Calu3 (cell line): ENCODE measurements at regions not wholly inside any gene's neighbourhood (a gene's known extent, or its start where the extent isn't known, plus 50 kb on each side); places are given as distances from the start of the nearest gene placed in this dataset.
A peak's percentile ranks its signal among the peaks of the same experiment; 100 is the strongest.

ENCODE experiments used
- BruUV-seq: library from RNA; stranded (reverse); fragments of 400-500 nt; replicated peaks from 2 replicates; lab custom pipeline; 2021; lab: Mats Ljungman, UMichigan
- CTCF ChIA-PET: fragments of 300-600 bp; sonication (Branson Sonifier 250); formaldehyde crosslinking; loops from one replicate; lab custom pipeline; 2022; ENCODE audit warnings: antibody characterized with exemption; lab: Charles Lee
- DNase-seq: peaks from one replicate; pipeline ENCODE4 v3.0.0; 2022
- H3K27ac Mint-ChIP-seq: one replicate; pipeline ENCODE4 v1.8.0; 2022; ENCODE audit warnings: mixed read lengths; ENCODE audit not compliant: unreplicated experiment
- H3K27me3 Mint-ChIP-seq: one replicate; pipeline ENCODE4 v1.8.0; 2022; ENCODE audit warnings: mixed read lengths; ENCODE audit not compliant: unreplicated experiment
- H3K36me3 Mint-ChIP-seq: one replicate; pipeline ENCODE4 v1.8.0; 2022; ENCODE audit warnings: mild to moderate bottlenecking, moderate library complexity, mixed read lengths; ENCODE audit not compliant: insufficient read depth, unreplicated experiment
- H3K4me1 Mint-ChIP-seq: one replicate; pipeline ENCODE4 v1.8.0; 2022; ENCODE audit warnings: mild to moderate bottlenecking, low read depth, mixed read lengths; ENCODE audit not compliant: unreplicated experiment
- H3K4me3 Mint-ChIP-seq: one replicate; pipeline ENCODE4 v1.8.0; 2022; ENCODE audit warnings: mild to moderate bottlenecking, low read depth, moderate library complexity, mixed read lengths; ENCODE audit not compliant: unreplicated experiment
- H3K9me3 Mint-ChIP-seq: one replicate; pipeline ENCODE4 v1.8.0; 2022; ENCODE audit warnings: low read depth, mixed read lengths; ENCODE audit not compliant: unreplicated experiment
- intact Hi-C: fragments of 100-400 bp; cut with micrococcal nuclease; formaldehyde crosslinking; loops from one replicate; pipeline ENCODE4 v1.10.0; 2022; ENCODE audit not compliant: unreplicated experiment
- TF ChIP-seq, protein P1 (sequence below): fragments of 200-600 bp; IDR thresholded peaks from one replicate; pipeline ENCODE4 v1.8.0; 2022; ENCODE audit warnings: antibody characterized with exemption; ENCODE audit not compliant: unreplicated experiment

DNA sequence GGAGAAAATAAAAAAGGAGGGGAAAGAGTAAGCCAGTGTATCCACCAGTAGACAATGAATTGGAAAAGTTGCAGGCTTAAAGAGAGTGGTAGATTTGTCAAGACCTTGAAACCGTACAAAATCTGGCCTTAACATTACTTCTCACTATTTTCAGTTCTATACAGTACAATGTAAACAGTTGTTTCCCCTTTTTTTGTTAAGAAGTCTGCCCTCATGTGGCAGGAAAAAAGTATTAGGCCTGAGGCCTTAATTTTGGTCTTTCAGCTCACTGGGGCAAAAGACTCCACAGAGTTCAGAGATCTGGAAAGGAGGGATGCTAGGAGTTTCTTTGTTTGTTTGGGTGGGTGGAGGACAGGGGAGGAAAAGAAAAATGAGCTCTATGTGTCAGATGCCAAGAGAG is 92.8 kb upstream of the CCDC160 start:
- no TSS peak for BruUV-seq
- intact Hi-C loops: loop anchor here (10.0 kb wide), 2 partner anchors 109 to 349 kb away; no protein-coding TSS in a partner anchor
- peak; percentile 3 for DNase-seq
- no peak overlapping the region for H3K27ac Mint-ChIP-seq
- H3K36me3 Mint-ChIP-seq: no peaks in the 10 kb centered on the region
- no peaks in the 10 kb centered on the region for H3K4me1 Mint-ChIP-seq
- TF ChIP-seq, protein P1, sequence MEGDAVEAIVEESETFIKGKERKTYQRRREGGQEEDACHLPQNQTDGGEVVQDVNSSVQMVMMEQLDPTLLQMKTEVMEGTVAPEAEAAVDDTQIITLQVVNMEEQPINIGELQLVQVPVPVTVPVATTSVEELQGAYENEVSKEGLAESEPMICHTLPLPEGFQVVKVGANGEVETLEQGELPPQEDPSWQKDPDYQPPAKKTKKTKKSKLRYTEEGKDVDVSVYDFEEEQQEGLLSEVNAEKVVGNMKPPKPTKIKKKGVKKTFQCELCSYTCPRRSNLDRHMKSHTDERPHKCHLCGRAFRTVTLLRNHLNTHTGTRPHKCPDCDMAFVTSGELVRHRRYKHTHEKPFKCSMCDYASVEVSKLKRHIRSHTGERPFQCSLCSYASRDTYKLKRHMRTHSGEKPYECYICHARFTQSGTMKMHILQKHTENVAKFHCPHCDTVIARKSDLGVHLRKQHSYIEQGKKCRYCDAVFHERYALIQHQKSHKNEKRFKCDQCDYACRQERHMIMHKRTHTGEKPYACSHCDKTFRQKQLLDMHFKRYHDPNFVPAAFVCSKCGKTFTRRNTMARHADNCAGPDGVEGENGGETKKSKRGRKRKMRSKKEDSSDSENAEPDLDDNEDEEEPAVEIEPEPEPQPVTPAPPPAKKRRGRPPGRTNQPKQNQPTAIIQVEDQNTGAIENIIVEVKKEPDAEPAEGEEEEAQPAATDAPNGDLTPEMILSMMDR: no peak
- no peaks in the 10 kb centered on the region for H3K9me3 Mint-ChIP-seq
- no peak overlapping the region for H3K4me3 Mint-ChIP-seq
- H3K27me3 Mint-ChIP-seq: peaks cover 14% of the 10 kb centered on the region
- CTCF ChIA-PET: interaction anchor here (0.7 to 1.6 kb wide), 4 partner anchors 252 to 663 kb away, joined by 3 to 6 read pairs (median 3); a partner anchor contains a TSS

DNA sequence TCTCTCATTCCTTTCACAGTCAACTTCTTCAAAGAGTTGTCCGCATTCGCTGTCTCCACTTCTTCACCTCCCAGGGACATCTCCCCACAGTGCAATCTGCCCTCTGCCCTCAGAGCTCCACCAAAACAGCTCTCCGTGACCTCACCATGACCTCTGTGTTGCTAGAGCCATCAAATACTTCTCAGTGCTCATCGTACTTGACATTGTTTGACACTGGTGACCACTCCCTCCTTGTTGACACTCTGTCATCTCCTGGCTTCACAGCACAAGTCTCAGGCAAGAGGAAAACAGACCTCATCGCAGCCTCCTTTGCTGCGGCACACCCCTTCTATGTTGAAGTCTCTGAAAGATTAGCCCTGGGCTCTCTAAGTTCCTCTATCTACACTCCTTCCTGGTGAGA is 90.5 kb upstream of the CCDC160 start:
- H3K4me3 Mint-ChIP-seq: no peak overlapping the region
- TF ChIP-seq, protein P1: no peak
- H3K4me1 Mint-ChIP-seq: no peaks in the 10 kb centered on the region
- no peaks in the 10 kb centered on the region for H3K9me3 Mint-ChIP-seq
- intact Hi-C loops: loop anchor here (10.0 kb wide), 2 partner anchors 112 to 352 kb away; no protein-coding TSS in a partner anchor
- CTCF ChIA-PET: no interaction called here
- no peaks in the 10 kb centered on the region for H3K27me3 Mint-ChIP-seq
- H3K36me3 Mint-ChIP-seq: no peaks in the 10 kb centered on the region
- DNase-seq: no peak
- no TSS peak for BruUV-seq
- H3K27ac Mint-ChIP-seq: no peak overlapping the region

DNA sequence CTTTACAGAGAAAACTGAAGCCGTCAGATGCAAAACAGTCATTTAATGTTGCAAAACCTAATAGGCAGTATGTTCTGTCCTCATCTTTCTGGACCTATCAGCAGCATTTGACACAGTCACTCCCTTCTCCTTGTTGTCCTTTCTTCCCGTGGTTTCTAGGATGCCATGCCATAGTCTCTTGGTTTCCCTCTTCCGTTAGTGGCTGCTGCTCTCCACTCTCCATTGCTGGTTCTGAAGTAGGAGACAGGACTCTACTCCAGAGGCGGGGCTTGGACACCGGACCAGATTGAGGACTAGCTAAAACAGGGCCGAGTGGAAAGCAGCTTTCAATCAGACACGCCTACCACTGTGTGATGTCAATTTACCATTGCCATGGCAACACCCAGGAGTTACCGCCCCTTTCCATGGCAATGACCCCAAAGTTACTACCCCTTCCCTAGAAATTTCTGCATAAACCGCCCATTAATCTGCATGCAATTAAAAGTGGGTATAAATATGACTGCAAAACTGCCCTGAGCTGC is 88.8 kb upstream of the CCDC160 start:
- TF ChIP-seq, protein P1: no peak
- no peaks in the 10 kb centered on the region for H3K36me3 Mint-ChIP-seq
- no peaks in the 10 kb centered on the region for H3K27me3 Mint-ChIP-seq
- H3K9me3 Mint-ChIP-seq: no peaks in the 10 kb centered on the region
- intact Hi-C loops: loop anchor here (10.0 kb wide), 2 partner anchors 113 to 353 kb away; no protein-coding TSS in a partner anchor
- no TSS peak for BruUV-seq
- CTCF ChIA-PET: interaction anchor here (0.6 kb wide), 1 partner anchor 799 kb away, joined by 3 read pairs; no protein-coding TSS in a partner anchor
- H3K4me1 Mint-ChIP-seq: no peaks in the 10 kb centered on the region
- no peak overlapping the region for H3K4me3 Mint-ChIP-seq
- no peak for DNase-seq
- no peak overlapping the region for H3K27ac Mint-ChIP-seq

DNA sequence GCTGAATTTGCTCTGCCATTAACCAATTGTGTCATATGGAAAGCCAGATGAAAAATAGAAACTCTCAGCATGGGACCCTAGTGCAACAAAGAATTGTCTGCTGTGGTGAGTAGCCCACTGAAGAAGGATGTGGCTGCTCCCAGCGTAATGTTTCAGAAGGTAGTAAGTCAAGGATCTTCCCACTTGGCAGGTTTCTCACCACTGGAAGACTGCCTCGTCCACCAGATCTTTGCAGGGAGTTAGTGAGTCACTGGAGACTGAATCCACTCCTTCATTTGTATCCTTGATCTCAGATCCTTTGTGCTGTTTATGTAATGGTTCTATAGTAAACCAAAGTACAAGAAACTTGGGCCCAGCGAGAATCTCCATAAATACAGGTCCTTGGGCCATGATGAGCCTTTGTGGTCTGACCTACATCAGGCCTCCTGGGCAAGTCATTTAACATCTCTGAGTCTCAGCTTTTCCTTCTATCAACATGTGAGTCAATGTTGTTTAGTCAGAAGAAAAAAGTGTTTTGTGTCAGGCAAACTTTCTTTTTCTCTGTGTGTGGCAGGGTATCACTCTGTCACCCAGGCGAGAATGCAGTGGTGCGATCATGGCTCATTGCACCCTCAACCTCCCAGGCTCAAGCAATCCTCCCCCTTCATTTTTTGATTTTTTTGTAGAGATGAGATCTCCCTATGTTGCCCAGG is 78.0 kb upstream of the CCDC160 start:
- no peaks in the 10 kb centered on the region for H3K4me1 Mint-ChIP-seq
- no peaks in the 10 kb centered on the region for H3K9me3 Mint-ChIP-seq
- H3K27me3 Mint-ChIP-seq: no peaks in the 10 kb centered on the region
- H3K27ac Mint-ChIP-seq: no peak overlapping the region
- intact Hi-C loops: no loop called here
- CTCF ChIA-PET: no interaction called here
- TF ChIP-seq, protein P1: no peak
- DNase-seq: no peak
- no peaks in the 10 kb centered on the region for H3K36me3 Mint-ChIP-seq
- H3K4me3 Mint-ChIP-seq: no peak overlapping the region
- BruUV-seq: no TSS peak
